WTC11 (cell line): ENCODE measurements at regions not wholly inside any gene's neighbourhood (a gene's known extent, or its start where the extent isn't known, plus 50 kb on each side); places are given as distances from the start of the nearest gene placed in this dataset.

Source experiments
- ATAC-seq: fragments of 200-7000 bp; cut with Tn5 transposase; 2 replicates; pipeline ENCODE4 v1.10.0; 2021; ENCODE audit warnings: mild to moderate bottlenecking, moderate library complexity
- CTCF ChIA-PET: fragments of 300-600 bp; sonication (Branson Sonifier 250); formaldehyde crosslinking; loops from one replicate; lab custom pipeline; 2021; ENCODE audit warnings: antibody characterized with exemption; lab: Charles Lee
- POLR2A ChIA-PET: fragments of 350-600 bp; sonication (Branson Sonifier 250); formaldehyde crosslinking; loops from one replicate; lab custom pipeline; 2021; ENCODE audit warnings: antibody characterized with exemption; lab: Charles Lee
- DNase-seq: peaks from one replicate; pipeline ENCODE4 v3.0.0; 2021; ENCODE audit warnings: low spot score
- H3K27ac Mint-ChIP-seq: 2 replicates; pipeline ENCODE4 v1.8.0; 2021; ENCODE audit warnings: mixed read lengths
- H3K27me3 Mint-ChIP-seq: 2 replicates; pipeline ENCODE4 v1.8.0; 2021; ENCODE audit warnings: low read depth, mild to moderate bottlenecking, moderate library complexity, mixed read lengths
- H3K36me3 Mint-ChIP-seq: 2 replicates; pipeline ENCODE4 v1.8.0; 2021; ENCODE audit warnings: mixed read lengths
- H3K4me1 Mint-ChIP-seq: 2 replicates; pipeline ENCODE4 v1.8.0; 2022; ENCODE audit warnings: mixed read lengths
- H3K4me3 Mint-ChIP-seq: 2 replicates; pipeline ENCODE4 v1.8.0; 2021; ENCODE audit warnings: mild to moderate bottlenecking, moderate library complexity, mixed read lengths
- H3K9me3 Mint-ChIP-seq: 2 replicates; pipeline ENCODE4 v1.8.0; 2021; ENCODE audit warnings: mixed read lengths
- AFF4 ChIP-seq: sonication (generic); formaldehyde crosslinking; IDR thresholded peaks from 2 replicates; pipeline ENCODE4 v1.8.1; 2023; ENCODE audit warnings: mild to moderate bottlenecking, missing genetic modification reagents, borderline replicate concordance
- CBFB ChIP-seq: sonication (generic); formaldehyde crosslinking; IDR thresholded peaks from 2 replicates; pipeline ENCODE4 v1.8.1; 2022; ENCODE audit warnings: mild to moderate bottlenecking, low read depth, missing genetic modification reagents
- E2F1 ChIP-seq: sonication (generic); formaldehyde crosslinking; IDR thresholded peaks from 2 replicates; pipeline ENCODE4 v1.8.0; 2022; ENCODE audit warnings: mild to moderate bottlenecking, missing genetic modification reagents
- ELF4 ChIP-seq: sonication (generic); formaldehyde crosslinking; IDR thresholded peaks from 2 replicates; pipeline ENCODE4 v1.8.1; 2022; ENCODE audit warnings: low read depth, mild to moderate bottlenecking, moderate library complexity, missing genetic modification reagents
- GABPB1 ChIP-seq: sonication (generic); formaldehyde crosslinking; IDR thresholded peaks from 2 replicates; pipeline ENCODE4 v1.8.1; 2023; ENCODE audit warnings: mild to moderate bottlenecking, missing genetic modification reagents
- GTF2I ChIP-seq: fragments of 250-450 bp; sonication (Bioruptor Pico); conservative IDR thresholded peaks from 2 replicates; pipeline ENCODE4 v1.4.0; 2021; ENCODE audit warnings: mild to moderate bottlenecking
- IRF2 ChIP-seq: sonication (generic); formaldehyde crosslinking; IDR thresholded peaks from 2 replicates; pipeline ENCODE4 v1.8.0; 2022; ENCODE audit warnings: low read depth, missing genetic modification reagents, borderline replicate concordance
- MLX ChIP-seq: sonication (generic); formaldehyde crosslinking; IDR thresholded peaks from 2 replicates; pipeline ENCODE4 v1.8.1; 2023; ENCODE audit warnings: mild to moderate bottlenecking, missing genetic modification reagents, moderate library complexity
- NFATC4 ChIP-seq: fragments of 250-450 bp; sonication (Bioruptor Pico); IDR thresholded peaks from 2 replicates; pipeline ENCODE4 v1.9.0; 2021; ENCODE audit warnings: mild to moderate bottlenecking
- NFYB ChIP-seq: sonication (generic); formaldehyde crosslinking; conservative IDR thresholded peaks from 2 replicates; pipeline ENCODE4 v1.8.0; 2022; ENCODE audit warnings: low read depth, missing genetic modification reagents
- NR2C2 ChIP-seq: sonication (generic); formaldehyde crosslinking; IDR thresholded peaks from 2 replicates; pipeline ENCODE4 v1.8.0; 2022; ENCODE audit warnings: mild to moderate bottlenecking, missing genetic modification reagents
- NR3C1 ChIP-seq: sonication (generic); formaldehyde crosslinking; conservative IDR thresholded peaks from 2 replicates; pipeline ENCODE4 v1.8.1; 2023; ENCODE audit warnings: low read depth, mild to moderate bottlenecking, missing genetic modification reagents
- OVOL2 ChIP-seq: fragments of 250-450 bp; sonication (Bioruptor Pico); IDR thresholded peaks from 2 replicates; pipeline ENCODE4 v1.9.0; 2021; ENCODE audit warnings: mild to moderate bottlenecking, borderline replicate concordance
- SMAD4 ChIP-seq: sonication (generic); formaldehyde crosslinking; IDR thresholded peaks from 2 replicates; pipeline ENCODE4 v1.8.0; 2022; ENCODE audit warnings: mild to moderate bottlenecking, missing genetic modification reagents
- STAT6 ChIP-seq: sonication (generic); formaldehyde crosslinking; conservative IDR thresholded peaks from 2 replicates; pipeline ENCODE4 v1.8.1; 2023; ENCODE audit warnings: mild to moderate bottlenecking, low read depth, missing genetic modification reagents, moderate library complexity
- USF2 ChIP-seq: sonication (generic); formaldehyde crosslinking; IDR thresholded peaks from 2 replicates; pipeline ENCODE4 v1.8.1; 2023; ENCODE audit warnings: mild to moderate bottlenecking, missing genetic modification reagents, moderate library complexity
- ZMAT4 ChIP-seq: fragments of 250-450 bp; sonication (Bioruptor Pico); IDR thresholded peaks from 2 replicates; pipeline ENCODE4 v1.9.0; 2021; ENCODE audit warnings: mild to moderate bottlenecking
- ZNF263 ChIP-seq: sonication (generic); formaldehyde crosslinking; IDR thresholded peaks from 2 replicates; pipeline ENCODE4 v1.8.1; 2022; ENCODE audit warnings: low read depth, mild to moderate bottlenecking, moderate library complexity, missing genetic modification reagents
- ZNF281 ChIP-seq: sonication (generic); formaldehyde crosslinking; IDR thresholded peaks from 2 replicates; pipeline ENCODE4 v1.8.0; 2023; ENCODE audit warnings: mild to moderate bottlenecking, missing genetic modification reagents

- TF ChIP-seq STAT6 (CRISPR knock-in tag) (no peak), GABPB1 (CRISPR knock-in tag) (no peak), ZMAT4 (CRISPR knock-in tag) (no peak), AFF4 (CRISPR knock-in tag) (no peak)
These were observed 1565.3 kb upstream of the LRRTM3 start (continued) for GRCh38 chr10:65360497-65360896.

GRCh38 chr10:65365878-65366277, 1560.0 kb upstream of the LRRTM3 start:
- Mint-ChIP-seq H3K27me3 (no peaks in the 10 kb centered on the region), H3K36me3 (no peaks in the 10 kb centered on the region), H3K4me1 (no peaks in the 10 kb centered on the region), H3K9me3 (no peaks in the 10 kb centered on the region), H3K4me3 (no peak overlapping the region), H3K27ac (no peak overlapping the region)
- TF ChIP-seq NFATC4 (no peak), NR3C1 (CRISPR knock-in tag) (no peak), IRF2 (no peak)
- ChIA-PET POLR2A (no interaction called here), CTCF (no interaction called here)
- no peak for ATAC-seq
- no peak for DNase-seq

- DNase-seq (no peak), ATAC-seq (no peak)
- no peak for TF ChIP-seq E2F1 (CRISPR knock-in tag)
- TF ChIP-seq OVOL2 = no peak
- no peak for TF ChIP-seq CBFB (CRISPR knock-in tag)
- no peak for TF ChIP-seq SMAD4 (CRISPR knock-in tag)
- Mint-ChIP-seq H3K9me3 (no peaks in the 10 kb centered on the region), H3K4me3 (no peak overlapping the region), H3K36me3 (no peaks in the 10 kb centered on the region), H3K4me1 (no peaks in the 10 kb centered on the region), H3K27ac (no peak overlapping the region), H3K27me3 (no peaks in the 10 kb centered on the region)
- CTCF ChIA-PET = no interaction called here
- POLR2A ChIA-PET = no interaction called here
These were observed 1558.1 kb upstream of the LRRTM3 start for GRCh38 chr10:65367706-65368105.

- H3K27ac Mint-ChIP-seq = no peak overlapping the region
- H3K27me3 Mint-ChIP-seq = no peaks in the 10 kb centered on the region
- POLR2A ChIA-PET = no interaction called here
- ATAC-seq (no peak), DNase-seq (no peak)
- H3K9me3 Mint-ChIP-seq = peaks cover 9% of the 10 kb centered on the region
- CTCF ChIA-PET = no interaction called here
- H3K36me3 Mint-ChIP-seq = no peaks in the 10 kb centered on the region
- peaks cover 8% of the 10 kb centered on the region for H3K4me1 Mint-ChIP-seq
- H3K4me3 Mint-ChIP-seq = no peak overlapping the region
- no peak for TF ChIP-seq ZNF281
- TF ChIP-seq USF2 (CRISPR knock-in tag) = no peak
- TF ChIP-seq ZMAT4 (CRISPR knock-in tag) = no peak
- no peak for TF ChIP-seq NR2C2
- TF ChIP-seq MLX (CRISPR knock-in tag) = no peak
- no peak for TF ChIP-seq ELF4 (CRISPR knock-in tag)
- TF ChIP-seq GTF2I (CRISPR knock-in tag) = no peak
- no peak for TF ChIP-seq NFYB (CRISPR knock-in tag)
- TF ChIP-seq ZNF263 (CRISPR knock-in tag) = no peak
These were observed 1550.3 kb upstream of the LRRTM3 start for GRCh38 chr10:65375528-65375927.
